Prostate gland (tissue), 2 donors: ENCODE measurements at regions not wholly inside any gene's neighbourhood (a gene's known extent, or its start where the extent isn't known, plus 50 kb on each side); places are given as distances from the start of the nearest gene placed in this dataset.

Source experiments
- CTCF ChIP-seq, 4 experiments: fragments of 200-600 bp in 2 of 4; fragments of 450-650 bp in 2 of 4; sonication (generic) in 2 of 4; IDR thresholded peaks; 1 replicate in 3 of 4; 2 replicates in 1 of 4; pipeline ENCODE4 v1.5.1; 2016 to 2019; ENCODE audit warnings: antibody characterized with exemption in 4 of 4, mild to moderate bottlenecking in 2 of 4, moderate library complexity in 2 of 4
- POLR2A ChIP-seq: fragments of 450-650 bp; IDR thresholded peaks from one replicate; pipeline ENCODE4 v1.6.1; 2016; ENCODE audit warnings: antibody characterized with exemption, mild to moderate bottlenecking

GRCh38 chr7:33685503-33685902 is 219.8 kb upstream of the BMPER start:
- TF ChIP-seq CTCF (IDR thresholded peaks at IDR 0.05) (no peak), POLR2A (no peak)
